ENCODE measurements at regions not wholly inside any gene's neighbourhood (a gene's known extent, or its start where the extent isn't known, plus 50 kb on each side); places are given as distances from the start of the nearest gene placed in this dataset.

GRCh38 chr2:157206916-157207315, 50.6 kb upstream of the GALNT5 start:
- TF ChIP-seq EZH2 (IDR thresholded peaks at IDR 0.05): no peak
- TF ChIP-seq POLR2AphosphoS5 (IDR thresholded peaks at IDR 0.05; ENCODE audit: borderline replicate concordance, low read depth, low read length): no peak

All from SK-N-MC (cell line).